Epithelial cell of esophagus (primary cell): ENCODE measurements at regions not wholly inside any gene's neighbourhood (a gene's known extent, or its start where the extent isn't known, plus 50 kb on each side); places are given as distances from the start of the nearest gene placed in this dataset.
A peak's percentile ranks its signal among the peaks of the same experiment; 100 is the strongest.
"Not testable (repeated sequence)": the region's sequence is repeated elsewhere in the genome, so short reads cannot be mapped to it uniquely, and the experiment has no call there.

Source experiments
- DNase-seq: peaks from one replicate; pipeline ENCODE4 v3.0.0; 2010; ENCODE audit warnings: low read depth
- H3K4me3 ChIP-seq: 2 replicates; pipeline ENCODE4 v1.5.1; 2011; ENCODE audit warnings: mild to moderate bottlenecking, low read length, control low read depth
- TF ChIP-seq, protein P1 (sequence below): IDR thresholded peaks from 2 replicates; pipeline ENCODE4 v1.5.1; 2011; ENCODE audit warnings: low read depth, mild to moderate bottlenecking, low read length, control low read depth, inconsistent platforms; ENCODE audit not compliant: insufficient read depth; ENCODE audit errors: missing control alignments

DNA sequence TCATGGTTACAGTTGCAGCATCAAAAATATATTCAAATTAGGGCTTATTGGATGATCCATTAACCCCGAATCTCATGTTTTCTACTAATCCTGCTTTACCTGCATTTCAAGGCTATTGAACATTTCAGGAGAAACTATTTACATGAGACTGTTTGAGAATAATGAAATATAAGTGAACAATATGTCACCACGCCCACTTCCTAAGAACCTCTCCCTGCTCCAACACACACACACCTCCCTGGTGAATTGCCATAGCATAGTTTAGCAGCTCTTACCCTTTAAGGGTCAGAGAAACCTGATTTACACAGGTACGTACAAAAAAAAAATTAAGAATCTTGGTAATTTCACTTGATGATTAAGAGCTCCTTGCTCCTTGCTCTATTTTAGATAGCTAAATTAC lies 113.4 kb downstream of the ANXA5 start:
- no peak for DNase-seq
- TF ChIP-seq, protein P1, sequence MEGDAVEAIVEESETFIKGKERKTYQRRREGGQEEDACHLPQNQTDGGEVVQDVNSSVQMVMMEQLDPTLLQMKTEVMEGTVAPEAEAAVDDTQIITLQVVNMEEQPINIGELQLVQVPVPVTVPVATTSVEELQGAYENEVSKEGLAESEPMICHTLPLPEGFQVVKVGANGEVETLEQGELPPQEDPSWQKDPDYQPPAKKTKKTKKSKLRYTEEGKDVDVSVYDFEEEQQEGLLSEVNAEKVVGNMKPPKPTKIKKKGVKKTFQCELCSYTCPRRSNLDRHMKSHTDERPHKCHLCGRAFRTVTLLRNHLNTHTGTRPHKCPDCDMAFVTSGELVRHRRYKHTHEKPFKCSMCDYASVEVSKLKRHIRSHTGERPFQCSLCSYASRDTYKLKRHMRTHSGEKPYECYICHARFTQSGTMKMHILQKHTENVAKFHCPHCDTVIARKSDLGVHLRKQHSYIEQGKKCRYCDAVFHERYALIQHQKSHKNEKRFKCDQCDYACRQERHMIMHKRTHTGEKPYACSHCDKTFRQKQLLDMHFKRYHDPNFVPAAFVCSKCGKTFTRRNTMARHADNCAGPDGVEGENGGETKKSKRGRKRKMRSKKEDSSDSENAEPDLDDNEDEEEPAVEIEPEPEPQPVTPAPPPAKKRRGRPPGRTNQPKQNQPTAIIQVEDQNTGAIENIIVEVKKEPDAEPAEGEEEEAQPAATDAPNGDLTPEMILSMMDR, result no peak
- H3K4me3 ChIP-seq, result no peak overlapping the region

DNA sequence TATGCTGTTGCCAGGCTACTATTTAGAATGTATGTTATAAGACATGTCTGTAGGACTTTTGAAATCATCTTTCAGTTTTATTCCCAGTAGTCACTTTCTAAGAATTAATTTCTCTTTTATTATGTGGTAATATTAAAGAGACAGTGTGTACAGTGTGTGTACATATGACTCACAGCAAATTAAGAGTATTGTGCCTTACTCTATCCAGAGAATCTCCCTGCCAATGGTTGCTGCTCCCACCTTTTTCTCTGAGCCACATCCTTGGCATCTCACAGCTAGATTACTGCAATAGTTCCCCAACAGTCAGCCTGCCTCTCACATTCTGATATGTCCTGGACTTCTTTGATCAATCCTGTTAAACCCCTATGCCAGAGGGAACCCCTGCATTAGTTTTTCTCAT lies 114.5 kb downstream of the ANXA5 start:
- TF ChIP-seq, protein P1, result no peak
- no peak overlapping the region for H3K4me3 ChIP-seq
- DNase-seq, result peak; percentile 10

DNA sequence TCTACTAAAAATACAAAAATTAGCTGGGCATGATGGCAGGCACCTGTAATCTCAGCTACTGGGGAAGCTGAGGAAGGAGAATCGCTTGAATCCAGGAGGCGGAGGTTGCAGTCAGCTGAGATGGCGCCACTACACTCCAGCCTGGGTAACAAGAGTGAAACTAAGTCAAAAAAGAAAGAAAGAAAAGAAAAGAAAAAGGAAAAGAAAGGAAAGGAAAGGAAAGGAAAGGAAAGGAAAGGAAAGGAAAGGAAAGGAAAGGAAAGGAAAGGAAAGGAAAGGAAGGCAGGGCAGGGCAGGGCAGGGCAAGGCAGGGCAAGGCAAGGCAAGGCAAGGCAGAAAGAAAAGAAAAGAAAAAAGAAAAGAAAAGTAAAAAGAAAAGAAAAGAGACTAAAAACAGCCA lies 121.4 kb downstream of the ANXA5 start:
- DNase-seq, H3K4me3 ChIP-seq: not testable (repeated sequence)

DNA sequence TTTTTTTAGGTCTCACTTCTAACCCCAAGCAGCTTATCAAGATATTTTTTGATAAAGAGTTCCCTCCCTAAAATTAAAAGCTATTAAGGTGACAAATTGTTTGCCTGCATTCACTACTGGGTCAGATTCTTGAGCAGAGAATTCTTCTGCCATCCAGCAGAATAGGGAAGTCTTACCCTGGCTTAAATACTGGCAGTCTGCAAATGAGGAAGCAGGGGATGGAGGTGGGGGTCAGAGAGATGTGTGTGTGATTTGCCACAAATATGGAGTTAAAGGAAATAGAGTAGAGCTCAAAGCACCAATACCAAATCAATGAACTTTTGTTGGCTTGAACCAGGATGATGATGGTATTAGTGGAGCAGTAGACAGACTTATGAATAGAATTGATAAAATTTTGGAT lies 122.2 kb downstream of the ANXA5 start:
- H3K4me3 ChIP-seq, result no peak overlapping the region
- DNase-seq, result no peak
- TF ChIP-seq, protein P1, result no peak

DNA sequence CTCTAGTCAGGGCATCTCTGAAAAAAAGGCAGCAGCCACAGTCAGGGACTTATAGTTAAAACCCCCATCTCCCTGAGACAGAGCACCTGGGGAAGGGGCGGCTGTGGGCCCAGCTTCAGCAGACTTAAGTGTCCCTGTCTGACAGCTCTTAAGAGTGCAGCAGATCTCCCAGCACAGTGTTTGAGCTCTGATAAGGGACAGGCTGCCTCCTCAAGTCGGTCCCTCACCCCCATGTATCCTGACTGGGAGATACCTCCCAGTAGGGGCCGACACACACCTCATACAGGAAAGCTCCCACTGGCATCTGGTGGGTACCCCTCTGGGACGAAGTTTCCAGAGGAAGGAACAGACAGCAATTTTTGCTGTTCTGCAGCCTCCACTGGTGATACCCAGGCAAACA lies 129.0 kb downstream of the ANXA5 start:
- H3K4me3 ChIP-seq, result no peak overlapping the region
- TF ChIP-seq, protein P1, result no peak
- no peak for DNase-seq

DNA sequence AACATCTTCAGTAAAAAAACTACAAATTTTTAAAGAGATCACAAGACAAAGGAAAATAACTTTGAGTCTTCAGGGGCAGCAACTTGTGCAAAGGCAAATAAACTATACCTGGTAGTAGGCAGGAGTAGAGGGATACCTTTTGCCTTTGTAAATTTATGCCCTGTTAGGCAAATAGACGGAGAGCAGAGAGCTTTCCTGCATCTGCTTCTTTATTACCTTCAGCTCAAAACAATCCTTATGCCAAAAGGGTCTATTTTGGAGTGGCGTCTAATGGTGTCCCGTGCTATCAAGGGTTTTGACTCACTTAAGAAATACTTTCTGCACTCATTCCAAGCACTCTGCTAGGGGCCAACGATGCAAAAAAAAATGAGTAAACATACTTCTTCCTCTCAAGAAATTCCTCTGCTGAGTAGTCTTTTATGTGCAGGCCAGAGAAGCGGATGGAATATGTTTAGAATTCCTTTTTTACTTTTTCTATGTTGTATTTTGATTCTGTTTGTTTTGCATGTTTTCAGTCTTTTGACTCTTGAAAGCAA lies 131.9 kb downstream of the ANXA5 start:
- no peak overlapping the region for H3K4me3 ChIP-seq
- no peak for DNase-seq
- TF ChIP-seq, protein P1, result no peak

DNA sequence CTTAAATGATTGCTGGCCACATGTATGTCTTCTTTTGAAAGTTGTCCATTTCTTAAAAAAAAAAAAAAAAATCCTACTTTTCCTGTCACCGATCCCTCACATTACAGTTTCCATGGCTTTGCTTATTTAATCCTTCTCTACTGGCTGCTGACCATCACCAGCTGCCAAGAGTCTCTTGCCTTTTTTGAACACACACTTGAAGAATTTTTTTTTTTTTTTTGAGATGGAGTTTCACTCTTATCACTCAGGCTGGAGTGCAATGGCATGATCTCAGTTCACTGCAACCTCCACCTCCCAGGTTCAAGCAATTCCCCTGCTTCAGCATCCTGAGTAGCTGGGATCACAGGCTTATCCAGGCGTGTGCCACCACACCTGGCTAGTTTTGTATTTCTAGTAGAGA lies 134.0 kb downstream of the ANXA5 start:
- TF ChIP-seq, protein P1, result no peak
- no peak overlapping the region for H3K4me3 ChIP-seq
- DNase-seq, result no peak
